ENCODE measurements at regions not wholly inside any gene's neighbourhood (a gene's known extent, or its start where the extent isn't known, plus 50 kb on each side); places are given as distances from the start of the nearest gene placed in this dataset.

GRCh38 chr11:80595011-80595410, 1154.2 kb upstream of the TENM4 start:
- peak; percentile 3 for DNase-seq (ENCODE audit: low spot score)

- DNase-seq (ENCODE audit: low spot score), result peak; percentile 3
Measured at GRCh38 chr11:80593648-80594374, 1153.0 kb upstream of the TENM4 start.

- DNase-seq (ENCODE audit: low spot score), result no peak
Measured at GRCh38 chr11:80592546-80592945, 1151.7 kb upstream of the TENM4 start.

GRCh38 chr11:80587906-80588305, 1147.1 kb upstream of the TENM4 start:
- no peak for DNase-seq (ENCODE audit: low spot score)

- no peak for DNase-seq (ENCODE audit: low spot score)
Measured at GRCh38 chr11:80586464-80586863, 1145.6 kb upstream of the TENM4 start.

- DNase-seq (ENCODE audit: low spot score), result no peak
Measured at GRCh38 chr11:80584661-80585060, 1143.8 kb upstream of the TENM4 start.

- DNase-seq (ENCODE audit: low spot score), result no peak
Measured at GRCh38 chr11:80569832-80570231, 1129.0 kb upstream of the TENM4 start.

- no peak for DNase-seq (ENCODE audit: low spot score)
Measured at GRCh38 chr11:80565231-80565630, 1124.4 kb upstream of the TENM4 start.

- no peak for DNase-seq (ENCODE audit: low spot score)
Measured at GRCh38 chr11:80562523-80563125, 1121.8 kb upstream of the TENM4 start.

GRCh38 chr11:80559942-80560341, 1119.1 kb upstream of the TENM4 start:
- no peak for DNase-seq (ENCODE audit: low spot score)

- DNase-seq (ENCODE audit: low spot score), result no peak
Measured at GRCh38 chr11:80553565-80553964, 1112.7 kb upstream of the TENM4 start.

GRCh38 chr11:80542704-80543103, 1101.9 kb upstream of the TENM4 start:
- DNase-seq (ENCODE audit: low spot score), result no peak

GRCh38 chr11:80538040-80538439, 1097.2 kb upstream of the TENM4 start:
- no peak for DNase-seq (ENCODE audit: low spot score)

GRCh38 chr11:80533463-80533862, 1092.6 kb upstream of the TENM4 start:
- no peak for DNase-seq (ENCODE audit: low spot score)

GRCh38 chr11:80532633-80533232, 1091.9 kb upstream of the TENM4 start:
- no peak for DNase-seq (ENCODE audit: low spot score)

- no peak for DNase-seq (ENCODE audit: low spot score)
Measured at GRCh38 chr11:80529726-80530125, 1088.9 kb upstream of the TENM4 start.

GRCh38 chr11:80525663-80526405, 1085.0 kb upstream of the TENM4 start:
- DNase-seq (ENCODE audit: low spot score), result no peak

- no peak for DNase-seq (ENCODE audit: low spot score)
Measured at GRCh38 chr11:80524349-80524748, 1083.5 kb upstream of the TENM4 start.

- no peak for DNase-seq (ENCODE audit: low spot score)
Measured at GRCh38 chr11:80523057-80523456, 1082.2 kb upstream of the TENM4 start.

GRCh38 chr11:80521592-80521991, 1080.8 kb upstream of the TENM4 start:
- no peak for DNase-seq (ENCODE audit: low spot score)

GRCh38 chr11:80520507-80520887, 1079.7 kb upstream of the TENM4 start:
- DNase-seq (ENCODE audit: low spot score), result no peak

- no peak for DNase-seq (ENCODE audit: low spot score)
Measured at GRCh38 chr11:80519596-80520506, 1079.0 kb upstream of the TENM4 start.

All from HuH-7 (cell line).